ENCODE measurements at regions not wholly inside any gene's neighbourhood (a gene's known extent, or its start where the extent isn't known, plus 50 kb on each side); places are given as distances from the start of the nearest gene placed in this dataset.

DNA sequence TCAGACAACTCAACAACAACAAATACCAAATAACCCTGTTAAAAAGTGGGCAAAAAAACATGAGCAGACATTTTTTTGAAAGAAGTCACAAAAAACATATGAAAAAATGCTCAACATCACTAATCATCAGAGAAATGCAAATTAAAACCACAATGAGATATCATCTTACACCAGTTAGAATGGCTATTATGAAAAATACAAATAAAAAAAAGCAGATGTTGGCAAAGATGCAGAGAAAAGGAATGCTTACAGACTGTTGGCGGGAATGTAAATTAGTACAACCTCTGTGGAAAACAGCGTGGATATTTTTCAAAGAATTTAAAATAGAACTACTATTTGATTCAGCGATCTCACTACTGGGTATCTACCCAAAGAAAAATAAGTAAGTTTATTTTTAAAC lies 114.0 kb downstream of the SLC38A4 start:
- no peak for TF ChIP-seq ZFX (IDR thresholded peaks at IDR 0.05; ENCODE audit: borderline replicate concordance)
- TF ChIP-seq, protein P1, sequence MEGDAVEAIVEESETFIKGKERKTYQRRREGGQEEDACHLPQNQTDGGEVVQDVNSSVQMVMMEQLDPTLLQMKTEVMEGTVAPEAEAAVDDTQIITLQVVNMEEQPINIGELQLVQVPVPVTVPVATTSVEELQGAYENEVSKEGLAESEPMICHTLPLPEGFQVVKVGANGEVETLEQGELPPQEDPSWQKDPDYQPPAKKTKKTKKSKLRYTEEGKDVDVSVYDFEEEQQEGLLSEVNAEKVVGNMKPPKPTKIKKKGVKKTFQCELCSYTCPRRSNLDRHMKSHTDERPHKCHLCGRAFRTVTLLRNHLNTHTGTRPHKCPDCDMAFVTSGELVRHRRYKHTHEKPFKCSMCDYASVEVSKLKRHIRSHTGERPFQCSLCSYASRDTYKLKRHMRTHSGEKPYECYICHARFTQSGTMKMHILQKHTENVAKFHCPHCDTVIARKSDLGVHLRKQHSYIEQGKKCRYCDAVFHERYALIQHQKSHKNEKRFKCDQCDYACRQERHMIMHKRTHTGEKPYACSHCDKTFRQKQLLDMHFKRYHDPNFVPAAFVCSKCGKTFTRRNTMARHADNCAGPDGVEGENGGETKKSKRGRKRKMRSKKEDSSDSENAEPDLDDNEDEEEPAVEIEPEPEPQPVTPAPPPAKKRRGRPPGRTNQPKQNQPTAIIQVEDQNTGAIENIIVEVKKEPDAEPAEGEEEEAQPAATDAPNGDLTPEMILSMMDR (IDR thresholded peaks at IDR 0.05): no peak
- no peak overlapping the region for H3K27ac ChIP-seq

GRCh38 chr12:46710125-46710743 lies 115.6 kb downstream of the SLC38A4 start:
- H3K27ac ChIP-seq: no peak overlapping the region
- TF ChIP-seq ZFX (IDR thresholded peaks at IDR 0.05; ENCODE audit: borderline replicate concordance): no peak
- TF ChIP-seq, protein P1 (IDR thresholded peaks at IDR 0.05): no peak

DNA sequence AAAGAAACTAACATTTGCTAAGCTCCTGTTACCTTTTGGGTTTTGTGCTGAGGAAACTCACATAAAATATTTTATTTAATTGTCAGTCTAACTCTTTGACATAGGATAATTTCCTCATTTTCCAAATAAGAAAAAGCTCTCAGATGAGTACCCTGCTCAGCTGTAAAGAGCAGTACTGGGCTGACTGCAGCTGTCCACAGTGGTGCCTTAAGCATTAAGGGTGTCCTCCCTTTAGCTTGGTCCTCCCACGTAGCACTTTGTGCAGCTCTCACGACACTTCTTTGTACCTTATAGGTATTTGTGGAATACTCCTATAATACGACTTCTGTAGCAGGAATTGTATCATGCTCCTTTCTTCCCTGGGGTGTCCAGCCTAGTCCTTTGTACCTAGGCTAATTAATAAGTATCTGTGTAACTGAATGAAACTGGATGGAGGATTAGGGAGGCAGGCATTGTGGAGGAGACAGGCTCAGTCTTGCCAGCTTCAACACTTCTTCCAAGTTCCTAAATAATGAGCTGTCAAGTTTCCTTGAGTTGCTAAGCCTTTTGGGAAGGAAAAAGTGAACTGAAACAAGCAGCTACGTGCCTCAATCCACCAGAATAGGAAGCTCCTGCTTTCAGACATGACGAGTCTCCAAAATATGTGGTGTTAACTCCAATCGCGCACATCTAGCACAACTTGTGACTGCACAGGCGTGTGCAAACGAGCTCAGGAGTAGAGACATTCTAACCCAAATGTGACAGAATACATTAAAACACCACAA lies 123.0 kb downstream of the SLC38A4 start:
- H3K27ac ChIP-seq: no peak overlapping the region
- TF ChIP-seq, protein P1 (IDR thresholded peaks at IDR 0.05): no peak
- no peak for TF ChIP-seq ZFX (IDR thresholded peaks at IDR 0.05; ENCODE audit: borderline replicate concordance)

DNA sequence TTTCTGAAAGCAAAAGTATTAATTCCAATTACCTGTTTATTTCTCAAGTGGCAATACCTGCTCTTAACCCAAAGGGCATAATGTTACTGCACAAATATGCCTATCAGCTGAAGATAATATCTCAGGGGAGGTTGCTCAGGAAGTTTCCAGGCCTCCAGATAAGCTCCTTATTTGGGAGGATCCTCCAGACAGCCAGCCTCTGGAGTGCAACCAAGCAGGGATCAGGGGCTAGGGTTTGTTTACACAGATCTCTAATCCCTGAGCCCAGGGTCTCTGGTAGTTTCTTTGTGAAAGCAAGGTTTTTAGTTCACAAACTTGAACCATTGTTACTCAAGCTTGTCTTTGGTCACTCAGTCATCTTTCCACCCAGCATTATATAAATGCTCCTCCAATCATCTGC lies 124.4 kb downstream of the SLC38A4 start:
- H3K27ac ChIP-seq: no peak overlapping the region
- TF ChIP-seq, protein P1 (IDR thresholded peaks at IDR 0.05): no peak
- TF ChIP-seq ZFX (IDR thresholded peaks at IDR 0.05; ENCODE audit: borderline replicate concordance): no peak

- H3K27ac ChIP-seq: no peak overlapping the region
- TF ChIP-seq, protein P1 (IDR thresholded peaks at IDR 0.05): no peak
- TF ChIP-seq ZFX (IDR thresholded peaks at IDR 0.05; ENCODE audit: borderline replicate concordance): no peak
Observed at GRCh38 chr12:46699986-46700385, 125.8 kb downstream of the SLC38A4 start.

- H3K27ac ChIP-seq: no peak overlapping the region
- TF ChIP-seq, protein P1 (IDR thresholded peaks at IDR 0.05): no peak
- TF ChIP-seq ZFX (IDR thresholded peaks at IDR 0.05; ENCODE audit: borderline replicate concordance): no peak
Observed at GRCh38 chr12:46698003-46698402, 127.8 kb downstream of the SLC38A4 start.

GRCh38 chr12:46693518-46693917 lies 132.3 kb downstream of the SLC38A4 start:
- no peak overlapping the region for H3K27ac ChIP-seq
- no peak for TF ChIP-seq ZFX (IDR thresholded peaks at IDR 0.05; ENCODE audit: borderline replicate concordance)
- TF ChIP-seq, protein P1 (IDR thresholded peaks at IDR 0.05): no peak
